Thyroid gland (tissue), 4 donors: ENCODE measurements at regions not wholly inside any gene's neighbourhood (a gene's known extent, or its start where the extent isn't known, plus 50 kb on each side); places are given as distances from the start of the nearest gene placed in this dataset.

ENCODE experiments used
- DNase-seq, 2 donors: peaks; one replicate each; pipeline ENCODE4 v3.0.0-alpha.2; 2019
- H3K27ac ChIP-seq, 3 donors: fragments of 200-600 bp; sonication (generic); 1 replicate in 2 of 3; 2 replicates in 1 of 3; pipeline ENCODE4 v1.5.1; 2016 to 2019; ENCODE audit warnings: mild to moderate bottlenecking in 1 of 3, moderate library complexity in 1 of 3
- H3K27me3 ChIP-seq: fragments of 200-600 bp; sonication (generic); one replicate; pipeline ENCODE4 v1.5.1; 2019
- H3K36me3 ChIP-seq, 2 donors: fragments of 200-600 bp; sonication (generic); one replicate each; pipeline ENCODE4 v1.5.1; 2016 to 2019
- H3K4me1 ChIP-seq, 2 donors: fragments of 200-600 bp; sonication (generic); one replicate each; pipeline ENCODE4 v1.5.1; 2017 to 2019
- H3K4me3 ChIP-seq, 3 donors: fragments of 200-600 bp; sonication (generic); replicated peaks in 1 of 3; 1 replicate in 2 of 3; 2 replicates in 1 of 3; pipeline ENCODE4 v1.5.1; 2016; ENCODE audit warnings: mild to moderate bottlenecking in 1 of 3
- H3K9me3 ChIP-seq: fragments of 200-600 bp; sonication (generic); one replicate; pipeline ENCODE4 v1.5.1; 2017
- POLR2A ChIP-seq, 2 donors: fragments of 450-650 bp; IDR thresholded peaks; one replicate each; pipeline ENCODE4 v1.6.1; 2017; ENCODE audit warnings: antibody characterized with exemption in 2 of 2, mild to moderate bottlenecking in 2 of 2, moderate library complexity in 1 of 2
- WGBS, 2 donors: methylation state at CpG; one replicate each; pipeline ENCODE4 v1.1.5; 2017; 5-methylcytosine and 5-hydroxymethylcytosine counted together
- intact Hi-C: fragments of 100-400 bp; cut with DNase I; formaldehyde crosslinking; loops from one replicate; pipeline ENCODE4 v1.15.1; 2023
- TF ChIP-seq, protein P1 (sequence below), 6 experiments: fragments of 200-600 bp in 3 of 6; fragments of 450-650 bp in 3 of 6; sonication (generic) in 3 of 6; IDR thresholded peaks; one replicate each; pipeline ENCODE4 v1.5.1; 2016 to 2019; ENCODE audit warnings: antibody characterized with exemption in 6 of 6, mild to moderate bottlenecking in 2 of 6, inconsistent platforms in 1 of 6, moderate library complexity in 1 of 6

DNA sequence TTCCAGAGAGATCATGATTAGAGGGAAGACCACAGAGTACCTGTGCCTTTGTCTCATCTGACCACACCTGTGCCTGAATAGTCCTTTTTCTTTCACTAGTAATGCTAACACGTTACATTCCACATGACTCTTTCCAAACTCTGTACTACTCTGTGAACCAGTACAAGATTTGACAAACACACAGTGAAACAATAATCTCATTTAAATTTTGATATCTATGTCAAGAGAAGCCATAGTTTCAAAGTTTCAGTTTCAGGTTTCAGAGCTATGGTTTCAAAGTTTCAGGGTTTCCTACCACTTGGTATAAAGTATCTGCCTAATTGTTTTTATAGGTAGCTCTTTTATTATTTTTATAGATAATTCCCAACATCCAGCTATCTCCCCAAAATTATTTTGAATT, 62.0 kb upstream of the PHACTR2 start:
- intact Hi-C loops = no loop called here

GRCh38 chr6:143614235-143614634, 63.5 kb upstream of the PHACTR2 start:
- Histone ChIP-seq H3K36me3 (no peaks in the 10 kb centered on the region), H3K4me1 (no peaks in the 10 kb centered on the region), H3K4me3 (no peak overlapping the region), H3K27ac (no peak overlapping the region), H3K9me3 (no peaks in the 10 kb centered on the region), H3K27me3 (no peaks in the 10 kb centered on the region)
- no peak for DNase-seq
- TF ChIP-seq POLR2A (IDR thresholded peaks at IDR 0.05) = no peak
- TF ChIP-seq, protein P1, sequence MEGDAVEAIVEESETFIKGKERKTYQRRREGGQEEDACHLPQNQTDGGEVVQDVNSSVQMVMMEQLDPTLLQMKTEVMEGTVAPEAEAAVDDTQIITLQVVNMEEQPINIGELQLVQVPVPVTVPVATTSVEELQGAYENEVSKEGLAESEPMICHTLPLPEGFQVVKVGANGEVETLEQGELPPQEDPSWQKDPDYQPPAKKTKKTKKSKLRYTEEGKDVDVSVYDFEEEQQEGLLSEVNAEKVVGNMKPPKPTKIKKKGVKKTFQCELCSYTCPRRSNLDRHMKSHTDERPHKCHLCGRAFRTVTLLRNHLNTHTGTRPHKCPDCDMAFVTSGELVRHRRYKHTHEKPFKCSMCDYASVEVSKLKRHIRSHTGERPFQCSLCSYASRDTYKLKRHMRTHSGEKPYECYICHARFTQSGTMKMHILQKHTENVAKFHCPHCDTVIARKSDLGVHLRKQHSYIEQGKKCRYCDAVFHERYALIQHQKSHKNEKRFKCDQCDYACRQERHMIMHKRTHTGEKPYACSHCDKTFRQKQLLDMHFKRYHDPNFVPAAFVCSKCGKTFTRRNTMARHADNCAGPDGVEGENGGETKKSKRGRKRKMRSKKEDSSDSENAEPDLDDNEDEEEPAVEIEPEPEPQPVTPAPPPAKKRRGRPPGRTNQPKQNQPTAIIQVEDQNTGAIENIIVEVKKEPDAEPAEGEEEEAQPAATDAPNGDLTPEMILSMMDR (IDR thresholded peaks at IDR 0.05) = no peak
- intact Hi-C loops = no loop called here
- 67 to 78% methylated on average over 1 of the region's 1 CpG for WGBS, 2 donors

More for the DNA sequence above, 62.0 kb upstream of the PHACTR2 start:
- no peaks in the 10 kb centered on the region for H3K9me3 ChIP-seq
- no peak overlapping the region for H3K4me3 ChIP-seq
- DNase-seq = no peak
- no peaks in the 10 kb centered on the region for H3K27me3 ChIP-seq
- no peak overlapping the region for H3K27ac ChIP-seq
- H3K36me3 ChIP-seq = no peaks in the 10 kb centered on the region
- TF ChIP-seq POLR2A (IDR thresholded peaks at IDR 0.05) = no peak
- TF ChIP-seq, protein P1 (IDR thresholded peaks at IDR 0.05) = no peak
- 95% methylated on average over 1 of the region's 1 CpG for WGBS, 2 donors
- H3K4me1 ChIP-seq = no peaks in the 10 kb centered on the region

- DNase-seq = no peak
- H3K4me1 ChIP-seq = no peaks in the 10 kb centered on the region
- 95 to 98% methylated on average over 5 of the region's 5 CpGs for WGBS, 2 donors
- no peak overlapping the region for H3K4me3 ChIP-seq
- TF ChIP-seq, protein P1 (IDR thresholded peaks at IDR 0.05) = no peak
- no peak for TF ChIP-seq POLR2A (IDR thresholded peaks at IDR 0.05)
- no peak overlapping the region for H3K27ac ChIP-seq
- H3K9me3 ChIP-seq = no peaks in the 10 kb centered on the region
- H3K36me3 ChIP-seq = no peaks in the 10 kb centered on the region
- H3K27me3 ChIP-seq = no peaks in the 10 kb centered on the region
- intact Hi-C loops = no loop called here
These were observed 64.0 kb upstream of the PHACTR2 start for GRCh38 chr6:143613749-143614148.

GRCh38 chr6:143612186-143612585, 65.6 kb upstream of the PHACTR2 start:
- TF ChIP-seq POLR2A (IDR thresholded peaks at IDR 0.05) = no peak
- TF ChIP-seq, protein P1 (IDR thresholded peaks at IDR 0.05) = no peak
- Histone ChIP-seq H3K27ac (no peak overlapping the region), H3K27me3 (no peaks in the 10 kb centered on the region), H3K9me3 (no peaks in the 10 kb centered on the region), H3K4me3 (no peak overlapping the region), H3K4me1 (peaks cover 4 to 11% of the 10 kb centered on the region in 2 donors), H3K36me3 (no peaks in the 10 kb centered on the region)
- WGBS, 2 donors = 91 to 100% methylated on average over 1 of the region's 1 CpG
- intact Hi-C loops = no loop called here
- DNase-seq = no peak

GRCh38 chr6:143611580-143611979, 66.2 kb upstream of the PHACTR2 start:
- intact Hi-C loops = no loop called here
- no peak for TF ChIP-seq POLR2A (IDR thresholded peaks at IDR 0.05)
- TF ChIP-seq, protein P1 (IDR thresholded peaks at IDR 0.05) = no peak
- Histone ChIP-seq H3K36me3 (no peaks in the 10 kb centered on the region), H3K4me1 (peaks cover 4 to 11% of the 10 kb centered on the region in 2 donors), H3K27ac (no peak overlapping the region), H3K4me3 (no peak overlapping the region), H3K9me3 (no peaks in the 10 kb centered on the region), H3K27me3 (no peaks in the 10 kb centered on the region)
- DNase-seq = no peak
- WGBS, 2 donors = 84 to 88% methylated on average over 5 of the region's 5 CpGs
